HAP-1 (cell line): ENCODE measurements at regions not wholly inside any gene's neighbourhood (a gene's known extent, or its start where the extent isn't known, plus 50 kb on each side); places are given as distances from the start of the nearest gene placed in this dataset.

Experiments
- DNase-seq, 2 experiments: peaks; one replicate each; pipeline ENCODE4 v3.0.0-alpha.2; 2016 to 2020; ENCODE audit warnings: low spot score in 2 of 2
- H3K27me3 ChIP-seq: fragments of 250-450 bp; sonication (Bioruptor Pico); 2 replicates; pipeline ENCODE4 v1.5.1; 2020; ENCODE audit warnings: low read depth, mild to moderate bottlenecking, moderate library complexity
- H3K36me3 ChIP-seq: fragments of 250-450 bp; sonication (Bioruptor Pico); replicated peaks from 2 replicates; pipeline ENCODE4 v1.5.1; 2020; ENCODE audit warnings: mild to moderate bottlenecking
- H3K4me1 ChIP-seq: fragments of 250-450 bp; sonication (Bioruptor Pico); 2 replicates; pipeline ENCODE4 v1.5.1; 2020; ENCODE audit warnings: mild to moderate bottlenecking
- H3K4me3 ChIP-seq: fragments of 250-450 bp; sonication (Bioruptor Pico); 2 replicates; pipeline ENCODE4 v1.5.1; 2020; ENCODE audit warnings: mild to moderate bottlenecking, moderate library complexity
- H3K9me3 ChIP-seq: fragments of 250-450 bp; sonication (Bioruptor Pico); 2 replicates; pipeline ENCODE4 v1.5.1; 2020; ENCODE audit warnings: mild to moderate bottlenecking, moderate library complexity
- in situ Hi-C: fragments of 300-500 bp; cut with MboI; formaldehyde crosslinking; loops from 3 replicates; pipeline ENCODE4 v1.14.3; 2020; ENCODE audit warnings: low sequenced_read_pairs, inconsistent platforms, mixed read lengths

GRCh38 chr2:239544143-239544917 is 143.5 kb upstream of the HDAC4 start:
- no peak overlapping the region for H3K4me3 ChIP-seq
- no peaks in the 10 kb centered on the region for H3K36me3 ChIP-seq
- in situ Hi-C loops = no loop called here
- H3K9me3 ChIP-seq = no peaks in the 10 kb centered on the region
- H3K4me1 ChIP-seq = no peaks in the 10 kb centered on the region
- no peaks in the 10 kb centered on the region for H3K27me3 ChIP-seq
- no peak for DNase-seq

GRCh38 chr2:239543702-239544101 is 142.9 kb upstream of the HDAC4 start:
- Histone ChIP-seq H3K27me3 (no peaks in the 10 kb centered on the region), H3K36me3 (no peaks in the 10 kb centered on the region), H3K9me3 (no peaks in the 10 kb centered on the region), H3K4me1 (no peaks in the 10 kb centered on the region), H3K4me3 (no peak overlapping the region)
- DNase-seq = no peak
- in situ Hi-C loops = no loop called here

- in situ Hi-C loops = no loop called here
- no peaks in the 10 kb centered on the region for H3K4me1 ChIP-seq
- H3K36me3 ChIP-seq = no peaks in the 10 kb centered on the region
- H3K9me3 ChIP-seq = no peaks in the 10 kb centered on the region
- no peak overlapping the region for H3K4me3 ChIP-seq
- H3K27me3 ChIP-seq = no peaks in the 10 kb centered on the region
- no peak for DNase-seq
Observed at GRCh38 chr2:239540174-239540573, 139.4 kb upstream of the HDAC4 start.

GRCh38 chr2:239539776-239540100 is 138.9 kb upstream of the HDAC4 start:
- DNase-seq = no peak
- H3K4me1 ChIP-seq = no peaks in the 10 kb centered on the region
- H3K27me3 ChIP-seq = no peaks in the 10 kb centered on the region
- in situ Hi-C loops = no loop called here
- no peaks in the 10 kb centered on the region for H3K36me3 ChIP-seq
- H3K9me3 ChIP-seq = no peaks in the 10 kb centered on the region
- no peak overlapping the region for H3K4me3 ChIP-seq

GRCh38 chr2:239539083-239539775 is 138.4 kb upstream of the HDAC4 start:
- DNase-seq = no peak
- no peaks in the 10 kb centered on the region for H3K27me3 ChIP-seq
- in situ Hi-C loops = no loop called here

GRCh38 chr2:239538357-239539052 is 137.7 kb upstream of the HDAC4 start:
- no peaks in the 10 kb centered on the region for H3K27me3 ChIP-seq
- no peak overlapping the region for H3K4me3 ChIP-seq
- DNase-seq = no peak
- H3K36me3 ChIP-seq = no peaks in the 10 kb centered on the region
- no peaks in the 10 kb centered on the region for H3K4me1 ChIP-seq
- in situ Hi-C loops = no loop called here
- H3K9me3 ChIP-seq = no peaks in the 10 kb centered on the region

More at GRCh38 chr2:239539083-239539775, 138.4 kb upstream of the HDAC4 start:
- H3K4me3 ChIP-seq = no peak overlapping the region
- no peaks in the 10 kb centered on the region for H3K4me1 ChIP-seq
- no peaks in the 10 kb centered on the region for H3K9me3 ChIP-seq
- H3K36me3 ChIP-seq = no peaks in the 10 kb centered on the region

GRCh38 chr2:239537633-239538356 is 137.0 kb upstream of the HDAC4 start:
- in situ Hi-C loops = no loop called here
- Histone ChIP-seq H3K4me3 (no peak overlapping the region), H3K27me3 (no peaks in the 10 kb centered on the region), H3K9me3 (no peaks in the 10 kb centered on the region), H3K36me3 (no peaks in the 10 kb centered on the region), H3K4me1 (no peaks in the 10 kb centered on the region)
- DNase-seq = no peak

GRCh38 chr2:239536186-239536585 is 135.4 kb upstream of the HDAC4 start:
- in situ Hi-C loops = no loop called here
- no peak for DNase-seq

GRCh38 chr2:239535413-239536144 is 134.8 kb upstream of the HDAC4 start:
- no peaks in the 10 kb centered on the region for H3K4me1 ChIP-seq
- H3K9me3 ChIP-seq = no peaks in the 10 kb centered on the region
- in situ Hi-C loops = no loop called here
- no peak overlapping the region for H3K4me3 ChIP-seq
- DNase-seq = no peak
- no peaks in the 10 kb centered on the region for H3K36me3 ChIP-seq
- H3K27me3 ChIP-seq = no peaks in the 10 kb centered on the region

More at GRCh38 chr2:239536186-239536585, 135.4 kb upstream of the HDAC4 start:
- Histone ChIP-seq H3K9me3 (no peaks in the 10 kb centered on the region), H3K4me3 (no peak overlapping the region), H3K4me1 (no peaks in the 10 kb centered on the region), H3K36me3 (no peaks in the 10 kb centered on the region), H3K27me3 (no peaks in the 10 kb centered on the region)

- Histone ChIP-seq H3K36me3 (no peaks in the 10 kb centered on the region), H3K4me3 (no peak overlapping the region), H3K9me3 (no peaks in the 10 kb centered on the region), H3K4me1 (no peaks in the 10 kb centered on the region), H3K27me3 (no peaks in the 10 kb centered on the region)
- no peak for DNase-seq
- in situ Hi-C loops = no loop called here
Observed at GRCh38 chr2:239534581-239535412, 134.0 kb upstream of the HDAC4 start.

- no peaks in the 10 kb centered on the region for H3K9me3 ChIP-seq
- no peaks in the 10 kb centered on the region for H3K36me3 ChIP-seq
- in situ Hi-C loops = no loop called here
- no peak overlapping the region for H3K4me3 ChIP-seq
- no peaks in the 10 kb centered on the region for H3K4me1 ChIP-seq
- no peak for DNase-seq
- H3K27me3 ChIP-seq = no peaks in the 10 kb centered on the region
Observed at GRCh38 chr2:239533569-239534316, 132.9 kb upstream of the HDAC4 start.

GRCh38 chr2:239532859-239533258 is 132.0 kb upstream of the HDAC4 start:
- Histone ChIP-seq H3K4me1 (no peaks in the 10 kb centered on the region), H3K36me3 (no peaks in the 10 kb centered on the region), H3K4me3 (no peak overlapping the region), H3K9me3 (no peaks in the 10 kb centered on the region), H3K27me3 (no peaks in the 10 kb centered on the region)
- DNase-seq = no peak
- in situ Hi-C loops = no loop called here
